CD14-positive monocyte (primary cell): ENCODE measurements at regions not wholly inside any gene's neighbourhood (a gene's known extent, or its start where the extent isn't known, plus 50 kb on each side); places are given as distances from the start of the nearest gene placed in this dataset.

Source experiments
- DNase-seq, 3 donors: peaks; one replicate each; pipeline ENCODE4 v3.0.0-alpha.2; 2011 to 2022
- H2AFZ ChIP-seq: 2 replicates; pipeline ENCODE4 v1.6.0; 2012; ENCODE audit warnings: mild to moderate bottlenecking, low read depth, low read length, inconsistent platforms; ENCODE audit not compliant: insufficient read depth, poor library complexity, severe bottlenecking
- H3K27ac ChIP-seq, 2 donors: 1 replicate in 1 of 2; 2 replicates in 1 of 2; pipeline ENCODE4 v1.5.1; 2012 to 2013; ENCODE audit warnings: low read length in 2 of 2, control low read depth in 1 of 2, inconsistent platforms in 1 of 2, low read depth in 1 of 2, mild to moderate bottlenecking in 1 of 2
- H3K27me3 ChIP-seq, 2 donors: one replicate each; pipeline versions ENCODE4 v1.6.0 to v1.6.1; 2011 to 2013; ENCODE audit warnings: low read length in 2 of 2; ENCODE audit not compliant: control insufficient read depth in 2 of 2, insufficient read depth in 2 of 2
- H3K36me3 ChIP-seq, 2 donors: replicated peaks in 1 of 2; 1 replicate in 1 of 2; 2 replicates in 1 of 2; pipeline versions ENCODE4 v1.5.1 to v1.6.1; 2012 to 2013; ENCODE audit warnings: low read length in 2 of 2, control low read depth in 1 of 2, inconsistent platforms in 1 of 2, mild to moderate bottlenecking in 1 of 2; ENCODE audit not compliant: insufficient read depth in 2 of 2, control insufficient read depth in 1 of 2
- H3K4me1 ChIP-seq, 2 donors: 1 replicate in 1 of 2; 2 replicates in 1 of 2; pipeline versions ENCODE4 v1.5.1 to v1.6.1; 2012 to 2013; ENCODE audit warnings: low read length in 2 of 2, control low read depth in 1 of 2, inconsistent platforms in 1 of 2, mild to moderate bottlenecking in 1 of 2, moderate library complexity in 1 of 2; ENCODE audit not compliant: insufficient read depth in 2 of 2, control insufficient read depth in 1 of 2
- H3K4me2 ChIP-seq: replicated peaks from 2 replicates; pipeline ENCODE3; 2012; ENCODE audit warnings: low read length, moderate library complexity, mild to moderate bottlenecking; ENCODE audit not compliant: poor library complexity, severe bottlenecking; ENCODE audit errors: extremely low read depth
- H3K4me3 ChIP-seq, 3 experiments: fragments of 200-600 bp in 1 of 3; sonication (generic) in 1 of 3; replicated peaks in 1 of 3; 1 replicate in 2 of 3; 2 replicates in 1 of 3; pipeline ENCODE4 v1.5.1; 2011 to 2013; ENCODE audit warnings: low read length in 3 of 3, mild to moderate bottlenecking in 3 of 3, control low read depth in 2 of 3, low read depth in 2 of 3, inconsistent platforms in 1 of 3, moderate library complexity in 1 of 3
- H3K79me2 ChIP-seq: 2 replicates; pipeline ENCODE4 v1.6.0; 2012; ENCODE audit warnings: mild to moderate bottlenecking, control low read depth, inconsistent platforms, low read length, moderate library complexity; ENCODE audit not compliant: insufficient read depth
- H3K9ac ChIP-seq: 2 replicates; pipeline ENCODE4 v1.6.0; 2017; ENCODE audit warnings: low read length, mild to moderate bottlenecking; ENCODE audit not compliant: insufficient read depth, poor library complexity, severe bottlenecking
- H3K9me3 ChIP-seq, 2 donors: replicated peaks in 1 of 2; 1 replicate in 1 of 2; 2 replicates in 1 of 2; pipeline versions ENCODE4 v1.5.1 to v1.6.1; 2012 to 2013; ENCODE audit warnings: low read length in 2 of 2, control low read depth in 1 of 2; ENCODE audit not compliant: control insufficient read depth in 1 of 2, insufficient read depth in 1 of 2
- H4K20me1 ChIP-seq: 2 replicates; pipeline ENCODE4 v1.6.0; 2012; ENCODE audit warnings: mild to moderate bottlenecking, low read length, control low read depth, moderate library complexity; ENCODE audit not compliant: insufficient read depth
- H3K27ac Mint-ChIP-seq, 7 donors: one replicate each; pipeline ENCODE4 v1.8.0; 2020; ENCODE audit warnings: mild to moderate bottlenecking in 7 of 7, mixed read lengths in 7 of 7, moderate library complexity in 6 of 7, inconsistent platforms in 2 of 7
- H3K27me3 Mint-ChIP-seq, 3 donors: one replicate each; pipeline ENCODE4 v1.8.0; 2021 to 2022; ENCODE audit warnings: low read depth in 3 of 3, mild to moderate bottlenecking in 3 of 3, mixed read lengths in 3 of 3, moderate library complexity in 3 of 3, inconsistent platforms in 1 of 3
- H3K36me3 Mint-ChIP-seq, 2 donors: one replicate each; pipeline ENCODE4 v1.8.0; 2020; ENCODE audit warnings: mixed read lengths in 2 of 2, inconsistent platforms in 1 of 2, mild to moderate bottlenecking in 1 of 2
- H3K4me1 Mint-ChIP-seq: one replicate; pipeline ENCODE4 v1.8.0; 2020; ENCODE audit warnings: mild to moderate bottlenecking, mixed read lengths
- H3K4me3 Mint-ChIP-seq, 2 donors: one replicate each; pipeline ENCODE4 v1.8.0; 2020; ENCODE audit warnings: mild to moderate bottlenecking in 2 of 2, mixed read lengths in 2 of 2, moderate library complexity in 1 of 2
- H3K9me3 Mint-ChIP-seq, 7 donors: one replicate each; pipeline ENCODE4 v1.8.0; 2020 to 2022; ENCODE audit warnings: mixed read lengths in 7 of 7, mild to moderate bottlenecking in 6 of 7, moderate library complexity in 6 of 7, inconsistent platforms in 2 of 7
- WGBS: methylation state at CpG from one replicate; pipeline ENCODE4 v1.1.5; 2013; ENCODE audit warnings: missing lambda C conversion rate; ENCODE audit not compliant: insufficient coverage; 5-methylcytosine and 5-hydroxymethylcytosine counted together
- intact Hi-C, 2 donors: fragments of 100-400 bp; cut with micrococcal nuclease; formaldehyde crosslinking; loops; one replicate each; pipeline versions ENCODE4 v1.15.0 to v1.15.1; 2023
- TF ChIP-seq, protein P1 (sequence below): fragments of 200-600 bp; IDR thresholded peaks from one replicate; pipeline ENCODE4 v1.8.0; 2022; ENCODE audit warnings: antibody characterized with exemption, mild to moderate bottlenecking

- H3K27ac Mint-ChIP-seq, result no peak overlapping the region
- DNase-seq, result no peak
- no peak overlapping the region for H3K27ac ChIP-seq
- no peaks in the 10 kb centered on the region for H3K27me3 ChIP-seq
- H3K4me1 ChIP-seq, result no peaks in the 10 kb centered on the region
- no peak overlapping the region for H3K4me3 ChIP-seq
- no peak overlapping the region for H3K4me3 Mint-ChIP-seq
- intact Hi-C loops, result no loop called here
- H3K4me2 ChIP-seq, result no peak overlapping the region
- H3K4me1 Mint-ChIP-seq, result no peaks in the 10 kb centered on the region
- H3K27me3 Mint-ChIP-seq, result peaks cover 1 to 11% (median 2%) of the 10 kb centered on the region in 3 donors
- 79% methylated on average over 3 of the region's 4 CpGs for WGBS
- H3K9me3 ChIP-seq, result no peaks in the 10 kb centered on the region
- H2AFZ ChIP-seq, result no peak overlapping the region
- H3K36me3 Mint-ChIP-seq, result no peaks in the 10 kb centered on the region
- no peak overlapping the region for H3K9ac ChIP-seq
- H3K9me3 Mint-ChIP-seq, result peaks cover 0 to 2% (median 0%) of the 10 kb centered on the region in 7 donors
- no peaks in the 10 kb centered on the region for H3K79me2 ChIP-seq
- H4K20me1 ChIP-seq, result no peaks in the 10 kb centered on the region
- no peaks in the 10 kb centered on the region for H3K36me3 ChIP-seq
- TF ChIP-seq, protein P1, sequence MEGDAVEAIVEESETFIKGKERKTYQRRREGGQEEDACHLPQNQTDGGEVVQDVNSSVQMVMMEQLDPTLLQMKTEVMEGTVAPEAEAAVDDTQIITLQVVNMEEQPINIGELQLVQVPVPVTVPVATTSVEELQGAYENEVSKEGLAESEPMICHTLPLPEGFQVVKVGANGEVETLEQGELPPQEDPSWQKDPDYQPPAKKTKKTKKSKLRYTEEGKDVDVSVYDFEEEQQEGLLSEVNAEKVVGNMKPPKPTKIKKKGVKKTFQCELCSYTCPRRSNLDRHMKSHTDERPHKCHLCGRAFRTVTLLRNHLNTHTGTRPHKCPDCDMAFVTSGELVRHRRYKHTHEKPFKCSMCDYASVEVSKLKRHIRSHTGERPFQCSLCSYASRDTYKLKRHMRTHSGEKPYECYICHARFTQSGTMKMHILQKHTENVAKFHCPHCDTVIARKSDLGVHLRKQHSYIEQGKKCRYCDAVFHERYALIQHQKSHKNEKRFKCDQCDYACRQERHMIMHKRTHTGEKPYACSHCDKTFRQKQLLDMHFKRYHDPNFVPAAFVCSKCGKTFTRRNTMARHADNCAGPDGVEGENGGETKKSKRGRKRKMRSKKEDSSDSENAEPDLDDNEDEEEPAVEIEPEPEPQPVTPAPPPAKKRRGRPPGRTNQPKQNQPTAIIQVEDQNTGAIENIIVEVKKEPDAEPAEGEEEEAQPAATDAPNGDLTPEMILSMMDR, result no peak
Observed at GRCh38 chr11:70863993-70864392, 388.4 kb downstream of the SHANK2 start.

DNA sequence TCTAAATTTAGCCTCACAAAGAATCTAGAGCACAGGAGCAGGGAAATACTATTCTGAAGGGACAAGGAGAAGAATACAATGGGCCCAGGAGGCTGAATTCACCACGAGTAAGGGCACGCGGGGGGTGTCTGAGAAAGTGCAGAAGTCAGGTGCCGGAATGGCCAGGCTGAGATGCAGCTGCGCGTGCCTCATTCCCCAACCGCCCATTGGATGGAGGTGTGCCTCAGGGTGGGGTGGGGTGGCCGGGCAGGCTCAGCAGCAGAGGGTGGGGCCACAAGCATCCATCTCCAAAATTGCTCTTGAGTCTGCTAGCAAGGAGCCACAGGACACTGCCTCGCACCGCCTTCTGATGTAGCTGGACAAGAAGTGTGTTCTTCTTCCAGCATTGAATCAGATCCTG lies 387.0 kb downstream of the SHANK2 start:
- H3K27me3 Mint-ChIP-seq, result peaks cover 1 to 8% (median 2%) of the 10 kb centered on the region in 3 donors
- H3K4me3 ChIP-seq, result no peak overlapping the region
- no peaks in the 10 kb centered on the region for H3K36me3 ChIP-seq
- H3K9me3 ChIP-seq, result no peaks in the 10 kb centered on the region
- peaks cover 0 to 2% (median 0%) of the 10 kb centered on the region in 7 donors for H3K9me3 Mint-ChIP-seq
- no peak overlapping the region for H3K27ac Mint-ChIP-seq
- no peaks in the 10 kb centered on the region for H3K27me3 ChIP-seq
- DNase-seq, result no peak
- WGBS, result 89% methylated on average over 8 of the region's 10 CpGs
- no peak overlapping the region for H3K9ac ChIP-seq
- H3K4me2 ChIP-seq, result no peak overlapping the region
- H3K4me1 ChIP-seq, result no peaks in the 10 kb centered on the region
- no peaks in the 10 kb centered on the region for H3K36me3 Mint-ChIP-seq
- TF ChIP-seq, protein P1, result no peak
- H4K20me1 ChIP-seq, result no peaks in the 10 kb centered on the region
- H2AFZ ChIP-seq, result no peak overlapping the region
- no peaks in the 10 kb centered on the region for H3K79me2 ChIP-seq
- H3K4me1 Mint-ChIP-seq, result no peaks in the 10 kb centered on the region
- H3K4me3 Mint-ChIP-seq, result no peak overlapping the region
- H3K27ac ChIP-seq, result no peak overlapping the region
- intact Hi-C loops, result no loop called here
